ENCODE measurements at regions not wholly inside any gene's neighbourhood (a gene's known extent, or its start where the extent isn't known, plus 50 kb on each side); places are given as distances from the start of the nearest gene placed in this dataset.
"Not testable (repeated sequence)": the region's sequence is repeated elsewhere in the genome, so short reads cannot be mapped to it uniquely, and the experiment has no call there.

- no peak for DNase-seq (ENCODE audit: extremely low read depth, low read depth)
- TF ChIP-seq CTCF (IDR thresholded peaks at IDR 0.05; ENCODE audit: low read depth, low read length), result no peak
These were observed 84.7 kb upstream of the ELAC2 start for GRCh38 chr17:13102477-13102876.

GRCh38 chr17:13099926-13100325 is 82.1 kb upstream of the ELAC2 start:
- DNase-seq (ENCODE audit: extremely low read depth, low read depth), result no peak
- no peak for TF ChIP-seq CTCF (IDR thresholded peaks at IDR 0.05; ENCODE audit: low read depth, low read length)

- no peak for TF ChIP-seq CTCF (IDR thresholded peaks at IDR 0.05; ENCODE audit: low read depth, low read length)
- DNase-seq (ENCODE audit: extremely low read depth, low read depth), result no peak
These were observed 81.4 kb upstream of the ELAC2 start for GRCh38 chr17:13099089-13099735.

- no peak for TF ChIP-seq CTCF (IDR thresholded peaks at IDR 0.05; ENCODE audit: low read depth, low read length)
- no peak for DNase-seq (ENCODE audit: extremely low read depth, low read depth)
These were observed 78.5 kb upstream of the ELAC2 start for GRCh38 chr17:13096291-13096690.

GRCh38 chr17:13092010-13092409 is 74.2 kb upstream of the ELAC2 start:
- DNase-seq (ENCODE audit: extremely low read depth, low read depth), result not testable (repeated sequence)

- DNase-seq (ENCODE audit: extremely low read depth, low read depth), result no peak
- TF ChIP-seq CTCF (IDR thresholded peaks at IDR 0.05; ENCODE audit: low read depth, low read length), result no peak
These were observed 70.8 kb upstream of the ELAC2 start for GRCh38 chr17:13088666-13089065.

- TF ChIP-seq CTCF (IDR thresholded peaks at IDR 0.05; ENCODE audit: low read depth, low read length), result no peak
- no peak for DNase-seq (ENCODE audit: extremely low read depth, low read depth)
These were observed 70.0 kb upstream of the ELAC2 start for GRCh38 chr17:13087802-13088201.

GRCh38 chr17:13086142-13086769 is 68.4 kb upstream of the ELAC2 start:
- no peak for DNase-seq (ENCODE audit: extremely low read depth, low read depth)
- TF ChIP-seq CTCF (IDR thresholded peaks at IDR 0.05; ENCODE audit: low read depth, low read length), result no peak
